ENCODE measurements at regions not wholly inside any gene's neighbourhood (a gene's known extent, or its start where the extent isn't known, plus 50 kb on each side); places are given as distances from the start of the nearest gene placed in this dataset.

DNA sequence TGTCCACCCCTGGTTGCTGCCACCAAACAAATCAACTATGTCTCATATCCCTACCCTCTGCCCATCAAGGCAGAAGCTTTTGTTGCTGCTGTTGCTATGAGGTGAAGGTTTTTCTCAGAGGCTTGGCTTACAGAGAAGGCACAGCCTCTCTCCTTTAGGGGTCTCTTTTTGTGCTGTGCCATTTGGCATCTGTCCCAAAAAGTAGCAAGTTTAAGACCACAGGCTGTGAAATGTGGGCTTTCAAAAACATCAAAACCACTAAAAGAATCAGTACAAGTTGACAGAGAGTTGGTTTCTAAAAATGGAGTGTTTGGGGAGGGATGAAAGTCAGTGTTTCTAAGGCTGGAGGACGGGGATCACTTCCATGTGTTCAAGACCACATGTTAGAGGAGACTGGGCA, 634.9 kb downstream of the BCOR start:
- DNase-seq (ENCODE audit: low read depth in 2 of 2, low spot score in 1 of 2), result no peak

DNA sequence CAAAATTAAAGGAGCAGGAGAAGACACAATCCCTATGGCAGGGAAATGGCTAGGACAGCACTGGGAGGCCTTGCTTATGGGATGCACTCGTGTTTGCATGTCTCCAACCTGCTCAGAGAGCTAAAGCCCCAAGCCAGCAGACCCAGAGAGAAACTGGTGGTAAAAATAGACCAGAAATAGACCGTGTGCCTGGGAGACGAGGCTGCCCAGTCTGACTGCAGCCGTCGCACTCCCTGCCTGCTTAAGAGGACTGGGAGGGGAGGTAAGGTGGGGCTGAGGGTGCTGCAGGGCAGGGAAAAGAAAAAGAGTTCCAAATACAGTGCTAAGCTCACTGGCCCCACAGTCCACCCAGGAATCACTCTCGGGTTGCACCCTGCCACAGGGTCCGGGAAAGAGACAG, 633.5 kb downstream of the BCOR start:
- no peak for DNase-seq (ENCODE audit: low read depth in 2 of 2, low spot score in 1 of 2)

DNA sequence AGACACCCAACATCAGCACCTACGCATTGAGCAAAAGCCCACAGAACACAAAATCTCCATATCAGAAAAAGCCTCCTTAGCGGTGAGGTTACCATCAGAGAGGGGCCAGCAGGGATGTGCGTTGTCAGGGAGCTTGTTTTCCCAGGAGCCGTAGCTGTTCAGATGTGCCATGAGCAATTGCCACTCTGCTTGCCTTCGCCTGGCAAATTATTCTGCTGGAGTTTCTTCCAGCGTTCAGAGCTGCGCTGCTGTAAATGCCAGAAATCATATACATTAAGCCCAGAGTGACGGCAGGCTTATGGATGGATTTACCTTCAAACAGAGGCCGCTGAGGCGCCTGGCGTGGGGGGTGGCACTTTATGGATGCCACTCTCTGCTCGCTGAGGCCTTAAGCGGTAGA, 632.3 kb downstream of the BCOR start:
- DNase-seq (ENCODE audit: low read depth in 2 of 2, low spot score in 1 of 2), result no peak

DNA sequence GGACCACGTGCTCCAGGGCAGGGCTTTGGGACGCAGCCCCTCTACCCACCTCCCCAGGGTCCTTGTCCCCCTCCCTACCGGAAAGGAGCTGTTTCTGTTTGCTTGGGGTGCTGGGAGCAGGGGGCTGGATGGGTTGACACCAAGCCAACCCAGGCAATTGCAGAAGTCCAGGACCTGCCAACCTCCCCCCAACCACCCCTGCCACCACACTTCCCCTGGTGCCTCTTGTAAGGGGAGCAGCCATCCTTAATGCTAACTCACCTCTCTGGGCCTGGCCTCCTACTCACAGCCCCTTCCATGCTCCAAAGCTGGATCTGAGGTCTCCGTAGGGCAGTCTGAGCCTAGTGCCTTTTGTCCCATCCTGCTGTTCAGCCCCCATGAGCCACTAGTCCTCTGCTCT, 631.9 kb downstream of the BCOR start:
- DNase-seq (ENCODE audit: low read depth in 2 of 2, low spot score in 1 of 2), result no peak

DNA sequence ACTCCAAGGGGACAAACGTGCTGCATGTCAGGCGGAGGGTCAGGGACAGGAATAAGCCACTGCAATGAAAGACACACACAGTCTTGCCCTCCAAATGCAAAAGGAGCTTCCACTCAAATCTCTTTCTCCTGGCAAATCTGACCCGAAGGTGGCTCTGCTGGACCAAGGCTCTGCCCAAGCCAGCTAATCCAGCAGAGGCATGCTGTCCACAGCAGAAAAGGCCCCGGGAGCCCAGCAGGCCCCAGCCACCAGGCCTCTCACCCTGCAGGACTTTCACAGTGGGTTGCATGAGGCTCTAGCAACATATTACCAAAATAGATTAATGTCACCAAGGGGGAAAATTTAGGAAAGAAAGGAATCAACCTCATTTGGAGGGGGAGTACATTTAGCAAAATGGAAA, 628.6 kb downstream of the BCOR start:
- no peak for DNase-seq (ENCODE audit: low read depth in 2 of 2, low spot score in 1 of 2)

DNA sequence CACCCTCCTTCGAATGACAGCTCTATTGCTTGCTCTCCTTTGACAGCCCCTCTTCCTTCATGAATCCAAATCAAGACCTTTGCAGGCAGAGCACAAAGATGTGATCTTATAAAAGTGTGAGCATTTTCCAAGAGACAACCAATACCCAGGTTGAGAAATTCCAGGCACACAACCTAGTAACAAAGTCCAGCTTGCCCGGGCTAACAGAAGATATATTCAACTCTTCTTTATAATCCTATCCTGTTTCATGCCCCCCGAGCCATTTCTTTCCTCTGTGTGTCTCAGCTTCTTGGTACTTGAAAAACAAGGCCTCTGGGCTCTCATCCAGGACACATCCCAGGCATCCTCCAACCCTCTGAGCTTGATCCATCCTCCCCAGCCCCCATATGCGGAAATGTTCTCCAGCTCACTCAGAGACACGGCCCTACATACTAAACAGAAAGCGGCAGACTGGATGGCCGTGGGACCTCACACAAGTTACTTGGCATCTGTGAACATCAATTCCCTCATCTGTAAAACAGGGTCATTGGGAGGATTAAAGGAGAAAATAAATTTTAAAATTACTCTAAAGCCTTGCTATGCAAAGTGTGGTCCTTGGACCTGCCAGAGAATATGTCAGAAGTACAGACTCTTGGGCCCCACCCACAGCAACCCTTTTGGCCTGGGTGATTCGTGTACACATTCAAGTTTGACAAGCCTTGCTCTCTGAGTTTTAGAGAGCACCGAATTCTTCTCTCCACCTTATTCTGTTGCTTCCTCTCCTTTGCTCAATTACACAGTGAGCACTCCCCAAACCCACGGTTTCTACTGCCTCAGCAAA, 627.0 kb downstream of the BCOR start:
- DNase-seq (ENCODE audit: low read depth in 2 of 2, low spot score in 1 of 2), result no peak

DNA sequence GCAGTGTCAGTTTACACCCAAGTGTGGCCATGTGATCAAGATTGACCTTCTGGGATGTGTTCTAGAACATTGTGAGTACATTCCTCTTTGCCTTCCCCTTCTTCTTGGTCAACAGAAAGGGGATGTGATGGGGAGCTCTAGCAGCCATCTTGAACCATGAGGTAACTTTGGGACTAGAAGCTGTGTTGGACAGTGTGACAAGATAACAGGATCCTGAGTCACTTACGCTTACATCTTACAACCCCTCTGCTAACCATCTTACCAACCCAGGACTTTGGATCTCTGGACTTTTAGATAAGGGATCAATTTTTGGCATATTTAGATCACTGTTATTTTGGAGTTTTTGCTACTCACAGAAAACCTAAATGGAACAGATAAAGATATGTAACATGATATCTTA, 625.6 kb downstream of the BCOR start:
- DNase-seq (ENCODE audit: low read depth in 2 of 2, low spot score in 1 of 2), result no peak

DNA sequence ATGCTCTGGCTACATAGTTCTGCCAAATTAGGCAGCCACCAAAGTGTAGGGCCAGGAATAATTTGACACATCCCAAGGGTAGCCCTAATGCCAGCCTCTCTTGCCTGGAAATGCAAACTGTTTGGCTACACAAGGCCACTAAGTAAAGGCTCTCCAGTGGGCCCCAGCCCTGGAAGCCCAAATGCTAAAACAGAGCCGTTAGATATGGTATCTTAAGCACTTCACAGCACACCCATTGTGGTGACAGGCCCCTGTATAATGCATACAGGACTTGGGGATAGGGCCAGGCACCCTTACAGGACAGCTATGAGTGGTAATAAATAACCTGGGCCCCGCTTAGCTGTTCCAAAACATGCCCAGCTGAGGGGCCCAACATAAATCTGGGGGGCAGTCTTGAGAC, 623.9 kb downstream of the BCOR start:
- DNase-seq (ENCODE audit: low read depth in 2 of 2, low spot score in 1 of 2), result no peak

DNA sequence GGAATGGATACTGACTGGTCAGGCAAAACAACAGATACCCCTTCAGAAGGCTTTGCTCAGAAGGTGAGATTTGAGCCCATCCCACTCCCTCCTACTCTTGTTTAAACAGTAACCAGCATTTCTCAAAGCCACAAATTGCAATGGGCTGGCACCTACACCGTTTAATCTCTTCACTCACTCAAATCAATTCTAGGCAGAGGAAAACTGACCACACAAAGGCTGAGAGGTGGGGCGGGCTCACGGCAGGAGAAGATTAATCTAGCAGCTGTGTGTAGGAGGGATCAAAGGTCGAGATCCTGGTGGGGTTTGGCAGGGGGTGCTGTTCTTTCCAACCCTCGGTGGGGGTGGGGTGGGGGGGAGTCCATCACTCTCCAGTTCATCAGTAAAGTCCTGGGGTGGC, 622.4 kb downstream of the BCOR start:
- no peak for DNase-seq (ENCODE audit: low read depth in 2 of 2, low spot score in 1 of 2)

DNA sequence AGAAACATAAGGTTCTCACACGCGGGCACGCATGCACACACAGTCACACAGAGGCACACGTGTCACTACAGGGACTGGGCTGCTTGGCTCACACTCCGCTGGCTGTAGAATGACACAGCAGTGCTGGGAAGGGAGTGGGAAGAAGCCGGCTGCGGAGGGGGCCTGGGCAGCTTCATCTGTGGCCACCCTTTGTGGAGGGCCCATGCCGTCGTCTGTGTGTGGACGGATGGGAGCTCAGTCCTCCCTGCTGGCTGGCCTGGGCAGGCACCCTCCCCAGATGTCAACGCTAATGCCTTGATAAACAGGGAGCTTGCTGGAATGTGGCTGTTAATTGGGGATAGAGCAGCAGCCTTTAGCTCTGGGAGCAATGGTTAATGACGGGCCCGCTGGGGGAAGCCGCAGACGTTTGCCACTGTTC, 621.1 kb downstream of the BCOR start:
- DNase-seq (ENCODE audit: low read depth in 2 of 2, low spot score in 1 of 2), result no peak

DNA sequence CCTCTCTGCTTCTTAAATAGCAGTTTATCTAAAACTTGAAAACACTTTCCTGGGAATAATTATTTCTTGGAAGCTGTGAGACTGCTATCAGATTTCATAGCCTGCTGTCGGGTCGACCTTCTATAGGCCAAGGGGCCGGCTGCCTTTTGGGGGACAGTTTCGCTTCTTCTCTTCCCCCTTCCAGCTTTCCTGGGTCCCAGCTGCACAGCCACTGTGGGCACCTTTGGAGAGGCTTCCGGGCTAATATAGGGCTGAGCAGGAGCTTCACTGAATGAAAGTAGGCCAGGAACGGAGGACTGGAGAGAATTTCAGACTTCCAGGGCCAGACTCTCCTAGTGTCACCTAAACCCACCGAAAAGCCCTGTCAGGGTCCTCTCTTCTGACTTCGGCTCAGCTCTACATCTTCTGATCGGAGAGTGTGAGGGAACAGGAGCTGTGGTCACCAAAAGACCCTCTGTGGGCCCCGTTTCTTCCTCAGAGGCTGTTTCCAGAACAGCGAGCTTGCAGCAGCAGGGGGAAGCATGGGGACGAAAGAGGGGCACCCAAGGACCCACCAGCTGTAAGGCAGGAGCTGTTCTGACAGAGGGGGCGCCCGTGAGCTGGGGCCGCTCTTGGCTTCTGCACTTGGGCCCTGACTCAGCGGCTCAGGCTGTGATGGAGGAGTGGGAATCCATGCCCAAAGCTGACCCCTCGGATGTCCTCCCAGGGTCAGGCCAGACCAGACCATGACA, 620.6 kb downstream of the BCOR start:
- no peak for DNase-seq (ENCODE audit: low read depth in 2 of 2, low spot score in 1 of 2)

DNA sequence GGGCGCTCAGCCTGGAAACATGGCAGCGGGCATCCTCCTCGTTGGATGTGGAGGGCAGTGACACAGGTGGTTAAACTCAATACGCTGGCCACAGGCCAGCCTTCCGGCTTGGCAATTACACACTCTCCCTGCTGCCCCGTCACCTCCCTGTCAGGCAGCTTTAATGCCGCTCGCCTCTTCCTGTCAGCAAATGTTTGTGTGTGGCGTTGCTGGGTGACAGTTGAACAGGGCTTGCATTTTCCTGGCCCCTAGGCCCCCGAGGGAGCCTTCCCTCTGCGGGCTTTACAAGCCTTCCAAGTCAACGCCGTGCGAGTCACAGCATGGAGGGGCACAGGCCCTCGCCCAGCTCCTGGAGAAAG, 620.0 kb downstream of the BCOR start:
- no peak for DNase-seq (ENCODE audit: low read depth in 2 of 2, low spot score in 1 of 2)

DNA sequence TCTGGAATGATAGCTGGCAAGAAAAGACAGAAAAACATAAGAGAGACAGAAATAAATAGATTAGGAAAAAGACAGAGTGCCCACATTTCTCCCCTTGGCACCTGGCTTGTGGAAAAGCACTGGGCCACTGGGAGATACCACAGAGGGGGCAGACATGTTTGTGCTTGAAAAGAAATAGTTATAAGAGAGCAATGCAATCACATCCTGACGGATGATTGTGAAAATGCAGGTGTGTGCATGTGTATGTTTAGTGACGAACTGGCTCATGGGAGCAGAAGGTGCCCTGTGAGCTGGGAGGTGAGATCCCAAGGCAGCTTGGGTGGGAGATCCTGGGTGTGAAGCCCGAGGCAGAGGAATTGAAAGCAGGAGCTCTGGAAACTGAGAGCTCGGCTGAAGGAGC, 617.9 kb downstream of the BCOR start:
- DNase-seq (ENCODE audit: low read depth in 2 of 2, low spot score in 1 of 2), result no peak

DNA sequence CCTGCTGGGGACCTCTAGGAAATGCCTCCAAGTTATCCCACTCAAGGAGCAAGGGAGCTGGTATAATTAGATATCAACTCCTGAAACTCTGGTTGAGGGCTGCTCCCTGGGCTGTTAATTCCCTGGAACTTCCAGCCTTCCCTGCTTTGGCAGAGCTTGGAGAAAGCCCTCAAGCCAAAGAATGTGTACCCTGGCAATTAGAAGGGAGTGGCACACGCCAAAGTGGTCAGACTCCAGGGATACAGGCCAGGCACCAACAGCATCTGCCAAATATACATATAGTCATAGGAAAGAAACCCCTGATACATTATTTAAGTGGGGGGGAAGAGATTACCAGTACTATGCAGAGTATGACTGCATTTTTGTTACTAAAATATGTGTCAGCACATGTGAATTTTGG, 616.8 kb downstream of the BCOR start:
- no peak for DNase-seq (ENCODE audit: low read depth in 2 of 2, low spot score in 1 of 2)

DNA sequence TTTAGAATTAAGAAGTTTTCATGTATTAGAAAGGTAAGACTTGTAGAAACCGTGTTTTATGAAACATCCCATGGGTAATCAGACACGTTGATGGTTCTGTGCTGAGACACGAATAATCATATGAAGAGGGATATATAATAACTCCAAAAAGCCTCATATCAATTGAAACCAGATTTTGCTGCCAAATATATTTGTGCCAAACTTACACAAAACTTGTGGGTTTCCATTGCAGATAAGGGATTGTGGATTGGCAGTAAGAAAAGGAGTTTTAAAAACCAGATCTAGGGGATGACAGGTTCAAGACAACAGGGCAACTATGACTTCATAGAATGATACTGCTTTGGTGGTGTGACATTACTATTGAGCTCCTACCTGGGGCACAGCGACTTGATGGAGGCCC, 616.1 kb downstream of the BCOR start:
- no peak for DNase-seq (ENCODE audit: low read depth in 2 of 2, low spot score in 1 of 2)

DNA sequence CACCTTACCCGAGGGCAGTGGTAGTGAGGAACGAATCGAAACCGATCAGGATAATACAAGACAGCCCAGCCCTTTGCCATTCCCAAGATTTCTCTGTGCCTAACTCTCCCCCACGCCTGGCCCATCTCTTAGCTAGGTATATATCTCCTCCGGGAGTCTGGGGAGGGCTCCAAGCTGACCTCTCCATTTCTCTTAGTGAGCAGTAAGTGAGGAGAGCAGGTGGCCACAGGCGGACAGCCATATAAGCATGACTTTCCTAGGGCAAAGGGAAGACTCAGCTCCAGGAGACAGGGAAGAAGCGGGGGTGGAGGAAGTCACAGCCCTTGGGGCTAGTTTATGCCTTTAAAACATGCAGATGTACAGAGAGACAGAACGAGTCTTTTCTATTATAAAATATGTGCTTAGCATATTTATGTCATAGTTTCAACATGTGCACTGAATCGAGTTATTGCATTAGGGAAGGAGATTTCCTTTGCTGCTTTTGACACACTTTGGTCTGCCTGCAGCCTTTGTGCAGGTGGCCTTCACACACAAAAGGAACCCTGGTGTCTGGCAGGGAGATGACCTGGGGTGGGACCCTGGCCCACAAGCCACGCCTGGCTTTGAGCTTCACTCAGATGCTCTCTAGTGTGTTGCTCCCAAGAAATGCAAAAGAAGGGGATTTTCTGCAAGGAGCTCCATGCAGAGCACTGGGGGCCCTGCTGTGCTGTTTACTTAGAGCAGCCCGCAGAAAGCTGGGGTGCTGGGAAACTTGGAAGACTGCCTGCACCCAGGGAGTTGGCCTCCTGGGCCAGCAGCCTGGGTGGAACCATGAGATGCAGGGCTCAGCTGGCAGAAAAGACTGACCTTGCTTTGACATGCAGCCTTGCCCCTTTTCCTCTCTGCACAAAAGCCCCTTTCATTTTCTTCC, 613.3 kb downstream of the BCOR start:
- DNase-seq (ENCODE audit: low read depth in 2 of 2, low spot score in 1 of 2), result no peak

DNA sequence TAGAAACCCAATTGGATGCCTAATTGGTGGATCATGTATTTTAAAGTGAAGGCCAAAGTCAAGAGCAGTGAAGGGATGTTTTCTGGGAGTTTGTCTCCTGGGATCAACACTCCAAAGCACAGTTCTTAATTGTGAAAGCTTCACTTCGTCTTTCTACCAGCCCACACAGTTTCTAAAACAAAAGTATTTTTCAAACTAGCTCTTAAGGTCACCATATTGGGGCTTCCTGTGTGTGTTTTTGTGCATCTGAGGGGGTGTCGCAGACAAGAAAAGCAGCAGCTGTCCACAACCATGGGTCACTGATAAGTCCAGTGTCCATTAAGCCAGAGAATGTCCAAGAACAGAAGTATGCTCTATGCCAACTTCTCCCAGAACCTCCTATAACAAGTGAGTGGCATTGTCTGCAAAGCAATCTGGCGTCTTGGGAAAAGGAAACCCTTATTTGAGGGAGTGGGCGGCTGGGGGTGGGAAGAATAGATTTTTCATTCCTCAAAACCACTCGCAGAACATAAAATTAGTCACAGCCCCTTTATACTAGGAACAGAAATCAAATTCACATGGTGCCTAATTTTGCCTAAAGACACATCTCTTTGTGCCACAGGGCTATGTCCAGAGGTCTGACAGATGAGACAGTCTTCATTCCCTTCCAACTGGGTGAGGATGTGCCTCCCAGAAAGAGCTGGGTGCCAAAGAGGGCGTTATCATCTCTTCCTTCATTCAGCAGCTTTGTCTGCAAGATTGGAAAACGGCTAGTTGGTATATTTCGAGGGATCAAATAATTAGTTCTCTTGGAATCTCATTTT, 610.4 kb downstream of the BCOR start:
- no peak for DNase-seq (ENCODE audit: low read depth in 2 of 2, low spot score in 1 of 2)

DNA sequence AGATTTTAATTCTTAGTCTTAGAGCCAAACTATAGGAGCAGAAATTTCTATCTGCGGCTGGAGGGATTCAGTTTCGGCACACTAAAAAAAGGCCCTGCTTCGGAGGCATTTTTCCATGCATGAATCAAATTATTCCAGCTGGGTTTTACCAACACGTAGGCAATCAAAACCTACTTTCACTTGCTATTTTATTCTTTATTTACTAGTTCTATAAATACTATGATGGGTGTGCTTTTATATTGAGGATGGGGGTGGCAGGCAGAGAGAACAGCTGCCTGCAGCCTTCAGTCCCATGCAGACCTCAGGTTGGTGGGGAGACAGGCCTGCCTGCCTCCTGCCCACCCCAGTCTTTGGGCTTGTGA, 609.8 kb downstream of the BCOR start:
- DNase-seq (ENCODE audit: low read depth in 2 of 2, low spot score in 1 of 2), result no peak

DNA sequence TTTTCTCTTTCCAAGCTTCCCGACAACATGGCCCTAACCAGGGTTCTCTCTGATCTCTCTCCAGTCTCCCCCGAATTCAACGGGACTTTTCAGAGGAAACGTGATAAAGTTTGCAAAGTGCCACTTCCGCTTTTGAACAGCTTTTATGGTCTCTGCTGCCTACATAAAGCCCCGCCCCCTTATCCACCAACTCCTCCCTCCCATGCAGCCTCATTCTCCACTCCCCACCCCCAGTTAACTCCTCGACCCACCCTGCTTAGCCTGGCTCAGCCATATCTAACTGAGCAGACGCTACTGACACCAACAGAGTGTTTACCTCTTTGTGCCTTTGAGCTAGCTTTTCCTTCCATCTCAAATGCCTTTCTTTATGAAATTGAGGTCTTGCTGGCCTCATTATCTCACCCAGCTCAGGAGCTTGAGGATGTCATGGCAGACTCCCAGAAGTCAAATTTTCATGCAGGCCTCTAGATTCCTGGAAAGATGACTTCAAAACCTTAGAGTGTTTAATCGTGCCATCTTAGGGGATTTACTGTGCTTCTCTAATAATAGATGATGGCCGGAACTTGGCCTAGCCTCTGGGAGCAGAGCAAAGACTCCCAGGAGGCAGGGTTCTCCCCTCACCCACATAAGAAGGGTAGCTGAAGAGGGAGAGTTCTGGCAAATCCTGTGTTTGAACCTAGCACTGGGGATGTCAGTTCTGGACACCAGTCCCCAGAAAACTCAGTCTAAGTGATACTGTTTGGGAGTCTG, 606.0 kb downstream of the BCOR start:
- peak in 1 of 2 donors; percentile 5 for DNase-seq (ENCODE audit: low read depth in 2 of 2, low spot score in 1 of 2)

DNA sequence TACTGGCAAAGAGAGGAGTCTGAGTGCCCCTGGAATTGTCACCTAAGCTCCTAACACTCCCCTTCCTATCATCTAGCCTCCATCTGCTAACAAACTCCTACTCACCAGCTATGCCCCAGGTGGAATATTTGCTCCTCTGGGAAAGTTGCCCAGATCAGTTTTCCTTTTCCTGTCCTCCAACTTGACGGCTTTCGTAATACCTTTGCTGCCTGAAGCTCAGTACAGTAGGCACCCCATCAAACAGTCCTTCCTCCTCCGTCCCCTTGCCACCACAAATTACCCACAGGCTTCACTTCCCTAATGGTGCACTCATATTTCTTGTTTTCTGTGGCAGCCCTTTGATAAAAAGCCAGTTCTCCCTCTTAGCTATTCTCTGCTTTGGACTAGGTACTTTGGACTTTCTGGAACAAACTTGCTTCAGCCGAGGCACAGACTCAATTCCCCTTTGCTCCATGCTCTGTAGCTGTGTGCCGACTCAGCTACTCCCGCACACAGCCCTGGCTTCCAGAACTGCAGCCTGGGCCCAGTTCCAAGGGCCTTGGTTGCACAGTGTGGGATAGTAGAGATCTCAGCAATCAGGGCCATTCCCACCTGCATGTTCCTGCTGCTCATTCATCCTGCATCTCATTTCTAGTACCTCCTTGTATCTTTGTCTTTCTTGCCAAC, 605.1 kb downstream of the BCOR start:
- no peak for DNase-seq (ENCODE audit: low read depth in 2 of 2, low spot score in 1 of 2)
